Esophagus mucosa (tissue), 1 donor: ENCODE measurements at regions not wholly inside any gene's neighbourhood (a gene's known extent, or its start where the extent isn't known, plus 50 kb on each side); places are given as distances from the start of the nearest gene placed in this dataset.

Experiments used
- ATAC-seq: fragments of 200-7000 bp; cut with Tn5 transposase; one replicate; pipeline ENCODE4 v1.9.1; 2020
- donor health status: DM: yes; HTN: yes; CAD: no.

DNA sequence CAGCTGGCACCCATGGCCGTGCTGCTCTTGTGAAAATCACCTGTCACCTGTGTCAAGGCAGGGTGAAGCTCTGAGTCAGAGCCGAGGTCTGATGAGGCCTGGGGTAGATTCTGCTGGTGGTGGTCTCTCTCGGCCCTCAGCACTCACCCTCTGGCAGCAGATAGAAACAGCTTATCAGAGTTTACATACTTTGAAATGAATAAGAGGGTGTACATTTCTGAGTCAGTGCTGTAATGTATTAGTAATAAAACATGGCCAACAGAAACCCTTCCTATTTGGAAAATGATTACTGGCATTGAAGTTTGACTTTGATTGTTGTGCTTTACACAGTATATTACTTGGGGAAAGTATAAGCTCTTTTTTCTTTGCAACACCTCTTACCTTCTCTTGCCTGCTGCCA lies 228.8 kb downstream of the SNX10 start:
- ATAC-seq = no peak

DNA sequence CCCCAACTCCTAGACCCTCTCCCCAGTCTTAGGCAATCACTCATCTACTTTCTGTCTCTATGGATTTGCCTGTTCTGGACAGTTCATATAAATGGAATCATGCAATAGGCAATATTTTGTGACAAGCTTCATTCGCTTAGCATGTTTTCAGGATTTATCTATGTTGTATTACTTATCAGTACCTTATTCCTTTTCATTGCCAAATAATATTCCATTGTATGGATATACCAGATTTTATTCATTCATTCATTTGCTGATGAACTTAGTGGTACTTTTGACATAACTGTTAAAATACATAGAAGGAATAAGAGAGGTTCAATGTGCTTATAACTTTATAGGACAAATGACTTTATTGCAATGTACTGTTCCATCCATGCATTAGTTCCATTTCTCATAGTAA lies 231.0 kb downstream of the SNX10 start:
- no peak for ATAC-seq

DNA sequence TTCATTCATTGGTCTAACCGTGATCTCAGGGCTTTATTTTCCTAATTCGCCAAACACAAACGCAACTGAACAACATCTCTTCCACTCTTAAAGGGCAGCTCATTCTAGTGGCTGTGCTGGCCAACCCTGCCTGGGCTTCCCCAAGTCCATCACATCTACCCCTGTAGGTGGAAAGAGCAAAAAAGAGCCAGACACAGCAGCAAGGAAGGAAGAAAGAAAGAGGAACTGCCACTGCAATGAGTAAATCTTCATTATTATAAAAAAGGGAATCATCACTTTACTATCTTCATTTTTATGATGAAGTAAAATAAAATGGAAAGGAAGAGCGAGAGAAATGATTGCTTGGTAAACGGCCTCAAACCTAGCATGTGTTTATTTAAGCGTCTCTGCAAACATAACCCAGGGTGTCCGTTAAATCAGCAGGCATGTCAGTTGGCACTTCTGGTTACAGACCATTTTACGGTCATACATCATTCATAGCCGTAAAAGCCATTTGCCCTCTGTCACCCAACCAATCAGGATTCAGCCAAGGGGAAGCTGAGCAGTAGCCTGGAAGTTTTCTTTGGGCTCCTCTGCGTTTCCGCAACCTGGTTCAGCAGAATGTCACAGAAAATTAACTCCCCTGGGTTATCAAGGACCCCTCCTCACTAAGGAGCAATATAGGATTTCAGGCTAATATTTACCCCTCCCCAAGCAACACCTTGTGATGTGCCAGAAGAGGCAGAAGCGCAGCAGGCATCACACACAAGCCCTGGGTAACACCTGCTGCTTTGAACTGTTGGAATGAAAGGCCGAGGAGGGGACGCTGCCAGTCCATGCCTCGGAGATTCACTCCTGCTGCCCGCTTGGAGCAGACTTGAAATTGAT lies 234.0 kb downstream of the SNX10 start:
- ATAC-seq = no peak

DNA sequence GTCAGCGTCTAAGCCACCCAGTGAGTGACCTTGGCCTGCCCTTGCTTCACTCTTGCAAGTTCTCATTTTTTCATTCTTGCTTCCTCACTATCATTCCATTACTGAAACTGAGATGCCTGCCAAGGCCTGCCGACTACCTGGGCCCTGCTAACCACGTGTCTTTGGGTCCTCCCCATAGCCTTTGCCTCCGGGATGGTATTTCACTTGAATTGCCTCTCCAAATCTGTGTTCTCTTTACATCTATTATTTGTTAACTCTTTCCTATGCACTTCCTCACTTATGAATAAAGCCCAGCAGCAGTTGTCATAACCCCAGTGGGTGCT lies 234.6 kb downstream of the SNX10 start:
- ATAC-seq = no peak

DNA sequence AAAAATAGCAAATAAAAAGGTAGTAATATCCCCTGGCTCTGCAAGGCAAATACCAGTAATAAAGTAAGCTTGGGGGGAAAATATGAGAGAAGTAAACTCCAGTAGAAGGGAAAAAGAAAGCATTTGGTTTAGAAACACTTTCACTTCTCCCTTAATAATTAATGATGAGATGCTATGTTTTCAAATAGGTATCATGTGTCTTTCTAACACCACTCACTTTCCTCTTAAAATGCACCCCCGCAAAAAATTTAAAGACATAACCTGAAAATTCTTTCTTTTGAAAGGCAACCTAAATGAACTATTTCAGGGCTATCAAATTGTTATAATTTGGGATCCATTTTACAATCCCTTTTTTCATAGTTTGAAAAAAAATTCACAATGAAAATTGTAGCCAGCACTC lies 240.3 kb downstream of the SNX10 start:
- ATAC-seq = no peak

DNA sequence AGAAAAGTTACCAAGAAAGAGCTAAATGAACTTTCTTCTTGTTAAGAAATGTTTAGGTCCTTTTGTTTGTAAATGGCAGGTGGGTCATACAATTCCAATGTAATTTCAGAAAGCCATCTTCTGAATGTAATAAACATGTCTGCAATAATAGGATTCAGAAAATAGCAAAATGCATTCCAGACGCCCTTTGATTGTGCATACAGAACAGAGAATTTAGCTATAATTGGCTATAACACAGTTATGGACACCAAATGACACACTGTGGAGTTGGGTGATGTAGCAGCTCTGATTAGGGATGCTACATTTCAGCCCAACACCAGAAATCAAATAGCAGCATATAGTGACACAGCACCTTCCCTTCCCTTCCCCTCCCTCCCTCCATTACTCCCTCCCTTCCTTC lies 240.8 kb downstream of the SNX10 start:
- ATAC-seq = no peak

DNA sequence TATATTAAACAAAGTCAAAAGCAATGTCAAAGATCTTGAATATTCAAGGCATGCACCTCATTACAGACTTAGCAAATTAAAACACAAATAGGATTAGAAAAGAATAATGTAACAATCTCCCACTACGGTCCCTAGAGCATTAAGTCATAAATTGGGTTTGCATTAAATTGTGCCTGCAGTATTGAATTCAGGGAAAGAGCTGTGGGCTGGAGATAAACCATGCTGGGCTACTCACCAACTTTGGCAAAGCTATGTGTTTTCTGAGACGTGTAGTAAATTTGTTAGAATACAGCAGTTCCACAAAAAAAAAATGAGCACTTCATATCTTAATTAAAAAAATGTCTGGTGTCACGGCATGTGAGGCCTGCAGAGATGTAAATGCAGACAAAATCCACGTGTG lies 241.6 kb downstream of the SNX10 start:
- ATAC-seq = no peak

DNA sequence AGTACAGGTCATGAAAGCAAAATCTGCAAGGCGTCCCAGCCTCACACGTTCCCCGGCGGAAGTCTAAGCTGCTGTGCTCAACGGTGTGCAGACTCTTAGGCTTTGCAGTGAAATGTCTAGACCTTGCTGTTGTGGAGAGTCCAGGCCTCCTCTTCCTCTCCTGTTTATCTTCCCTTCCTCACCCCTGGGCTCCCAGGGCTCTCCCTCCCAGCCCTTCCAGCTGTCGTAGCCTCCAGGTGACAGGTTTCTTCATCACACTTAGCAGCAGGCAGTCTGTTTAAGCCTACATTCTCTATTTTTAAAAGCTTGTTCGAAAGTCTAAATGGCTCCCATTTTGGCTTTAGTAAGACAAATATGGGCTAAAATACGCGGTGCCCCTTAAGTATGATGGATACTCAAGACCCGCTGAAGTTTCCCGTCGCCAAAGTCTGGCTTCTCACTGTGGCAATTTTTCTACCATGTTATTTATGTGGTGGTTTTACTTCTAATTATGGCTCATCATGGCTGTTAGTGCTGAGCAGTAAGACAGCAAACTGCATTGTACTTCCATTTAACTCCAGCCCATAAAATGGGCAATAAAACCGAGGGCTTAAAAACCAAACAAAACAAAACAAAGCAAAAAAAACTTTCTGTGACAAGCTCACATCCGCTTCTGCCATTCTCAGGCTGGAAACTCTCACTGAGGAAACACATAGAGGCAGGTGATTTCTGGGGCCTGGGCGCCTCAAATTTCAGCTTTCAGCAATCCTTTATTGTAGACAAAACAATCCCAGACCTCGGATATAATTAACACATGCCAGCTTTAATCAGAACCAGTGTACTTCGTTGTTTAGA lies 243.2 kb downstream of the SNX10 start:
- no peak for ATAC-seq

DNA sequence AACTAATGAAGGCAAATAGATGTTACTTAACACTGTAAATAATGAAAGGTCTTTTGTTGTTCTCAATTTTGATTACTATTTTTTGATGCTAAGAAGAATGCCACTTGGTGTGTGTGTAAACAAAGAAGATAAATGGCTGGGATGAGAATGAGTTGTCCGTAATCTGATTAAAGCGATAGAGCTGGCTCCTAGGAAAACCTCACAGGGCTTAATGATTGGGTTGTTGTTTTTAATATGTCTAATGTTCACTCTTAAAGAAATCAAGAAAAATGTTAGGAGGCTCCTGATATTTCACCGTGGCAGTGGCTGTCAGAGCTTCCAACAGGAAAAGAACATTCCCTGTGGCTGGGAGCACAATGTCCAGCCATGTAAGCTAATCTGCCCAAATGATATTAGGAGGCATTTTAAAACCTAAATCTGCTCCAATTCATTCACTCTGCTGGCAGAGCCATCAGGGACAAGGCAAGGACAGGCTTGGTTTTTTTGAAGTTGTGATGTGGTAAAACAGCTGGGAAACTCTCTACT lies 243.9 kb downstream of the SNX10 start:
- no peak for ATAC-seq

DNA sequence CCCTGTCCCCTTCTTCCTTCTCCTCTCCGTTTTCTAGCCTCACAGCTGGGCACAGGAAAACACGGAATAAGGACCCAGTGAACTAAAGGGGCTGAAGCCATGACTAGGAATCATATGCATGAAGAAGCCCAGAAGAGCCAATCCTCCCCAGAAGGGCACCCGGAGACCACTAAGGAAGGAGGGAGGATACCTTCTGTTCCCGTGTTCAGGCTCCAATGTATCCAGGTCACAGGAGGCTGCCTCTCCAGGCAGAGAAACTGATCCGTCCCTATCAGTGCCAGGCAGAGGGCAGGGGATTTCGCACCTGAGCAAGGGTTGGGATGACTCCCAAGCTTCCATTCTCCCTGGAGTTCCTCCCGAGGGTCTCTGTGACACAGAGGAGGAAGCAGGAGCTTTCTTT lies 246.6 kb downstream of the SNX10 start:
- no peak for ATAC-seq

DNA sequence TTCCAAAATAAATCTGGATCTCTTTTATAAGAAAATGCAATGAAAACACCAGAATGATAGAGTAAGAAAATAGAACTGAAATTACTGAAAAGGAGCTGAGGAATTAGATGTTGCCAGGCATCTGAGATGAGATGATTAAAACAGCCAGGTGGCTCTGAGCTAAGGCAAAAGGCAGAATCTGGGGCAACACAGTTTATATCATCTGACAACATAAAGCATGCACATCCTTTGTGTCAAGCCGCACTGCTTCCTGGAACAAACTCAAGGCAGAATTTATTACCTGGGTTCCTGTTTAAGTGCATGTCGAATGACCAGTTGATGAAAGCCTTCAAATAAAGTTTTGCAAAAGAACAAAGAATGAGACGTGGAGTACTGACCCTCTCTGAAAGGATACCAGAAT lies 247.0 kb downstream of the SNX10 start:
- no peak for ATAC-seq

DNA sequence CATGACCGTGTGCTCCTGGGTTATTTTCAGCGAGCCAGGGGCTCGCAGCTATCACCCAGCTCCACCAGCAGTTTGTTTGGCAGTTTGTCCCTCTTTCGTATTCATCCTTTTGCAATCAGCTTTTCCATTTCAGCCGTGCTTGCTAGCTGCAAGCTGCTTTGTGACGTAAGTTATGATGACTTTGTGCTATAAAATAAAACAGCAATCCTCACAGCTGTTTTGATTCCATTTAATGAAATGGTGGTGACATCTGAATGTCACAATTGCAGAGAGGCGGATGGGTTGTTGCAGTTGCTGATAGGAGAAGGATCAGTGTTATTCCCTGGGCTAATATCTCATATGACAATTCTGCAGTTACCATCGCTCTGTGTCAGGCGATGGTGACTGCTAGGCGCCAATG lies 251.7 kb downstream of the SNX10 start:
- ATAC-seq = no peak

DNA sequence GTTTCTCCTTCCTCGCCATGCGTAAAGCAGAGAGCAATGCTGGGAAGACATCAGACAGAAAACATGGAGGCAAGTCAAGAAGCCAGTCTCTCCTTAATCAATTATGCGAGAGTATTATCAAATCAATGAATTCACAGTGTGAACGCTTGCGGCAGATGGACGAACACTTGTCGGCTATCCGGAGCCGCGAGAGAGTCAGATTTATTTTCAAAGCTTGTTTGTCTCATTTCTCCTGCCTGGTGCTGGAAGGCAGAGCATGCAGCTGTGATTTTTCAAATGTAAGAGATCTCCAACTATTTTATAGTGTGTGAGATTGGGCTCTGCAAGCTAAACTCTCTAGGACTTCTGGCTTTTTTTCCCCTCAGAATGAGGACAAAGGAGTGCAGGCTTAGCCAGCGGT lies 252.3 kb downstream of the SNX10 start:
- no peak for ATAC-seq

DNA sequence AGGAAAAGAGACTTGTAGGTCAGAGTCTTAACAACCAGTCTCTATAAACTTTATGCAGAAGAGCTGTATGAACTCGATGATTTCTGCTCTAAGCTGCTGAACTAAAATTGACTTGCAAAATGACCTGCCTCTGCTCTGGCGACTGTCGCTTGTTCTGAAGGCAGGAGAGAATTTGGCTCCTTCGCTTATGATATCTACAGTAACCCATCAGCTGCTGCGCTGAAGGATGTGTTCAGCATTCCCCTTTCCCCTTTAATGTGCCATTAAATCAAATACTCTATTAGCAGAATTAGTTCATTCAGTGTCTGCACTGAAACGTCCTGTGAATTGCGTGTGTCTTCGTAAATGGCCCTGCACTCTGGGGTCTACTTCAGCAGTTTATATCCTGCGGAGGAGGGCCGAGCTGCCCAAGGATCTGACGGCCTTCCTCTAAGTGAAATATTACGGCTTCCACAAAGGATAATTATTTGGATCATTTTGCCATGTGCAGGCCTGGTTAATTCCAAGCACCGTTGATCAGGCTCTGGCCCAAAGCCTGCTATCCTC lies 254.9 kb downstream of the SNX10 start:
- no peak for ATAC-seq

DNA sequence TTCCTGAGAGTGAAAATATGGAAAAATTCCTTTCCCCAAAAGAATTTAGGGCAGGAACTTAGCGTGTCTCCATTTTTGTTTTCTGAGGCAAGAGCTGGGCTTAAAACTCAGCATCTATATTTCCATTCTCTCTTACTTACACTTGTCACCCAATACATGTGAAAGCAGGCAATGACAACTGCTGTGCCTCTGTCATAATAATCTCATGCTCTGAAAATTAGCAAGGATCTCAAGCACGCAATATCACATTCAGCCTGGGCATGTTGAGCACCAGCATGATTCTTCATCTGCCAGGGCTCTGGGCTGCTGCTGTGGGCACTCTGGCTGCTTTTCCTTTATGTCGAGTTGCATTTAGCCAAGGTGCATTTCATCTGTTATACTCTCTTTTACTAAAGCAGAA lies 255.5 kb downstream of the SNX10 start:
- ATAC-seq = no peak

DNA sequence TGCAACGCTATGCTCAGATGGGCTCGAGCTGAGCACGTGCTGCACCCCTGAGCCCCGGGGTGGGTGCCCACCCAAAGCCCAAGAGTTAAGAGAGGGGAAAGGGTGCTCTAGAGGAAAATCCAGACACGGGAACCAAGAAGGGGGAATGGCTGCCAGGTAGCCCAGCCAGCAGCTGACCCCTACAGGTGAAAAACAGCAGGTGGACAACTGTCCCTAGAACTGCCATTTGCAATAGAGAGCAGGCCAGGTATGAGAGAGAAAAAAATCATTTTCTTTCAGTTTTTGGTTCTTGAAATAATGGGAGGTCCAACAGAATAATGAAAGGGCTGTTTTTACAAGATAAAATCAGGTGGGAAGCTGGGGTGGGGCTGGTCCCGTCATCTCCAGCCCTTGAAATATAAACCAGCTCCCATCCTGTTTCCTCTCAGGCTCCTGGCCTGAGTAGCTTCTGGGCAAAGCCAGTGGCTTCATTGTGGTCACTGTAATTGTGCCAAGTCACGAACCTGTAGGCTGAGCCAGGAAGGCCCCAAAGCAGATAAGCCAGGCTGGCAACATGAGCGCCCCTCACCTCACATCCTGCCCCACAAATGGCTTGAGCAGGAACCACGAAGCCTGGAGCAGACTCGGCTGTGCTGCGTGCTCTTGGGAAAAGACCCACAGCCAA lies 257.8 kb downstream of the SNX10 start:
- ATAC-seq = peak; percentile 50

DNA sequence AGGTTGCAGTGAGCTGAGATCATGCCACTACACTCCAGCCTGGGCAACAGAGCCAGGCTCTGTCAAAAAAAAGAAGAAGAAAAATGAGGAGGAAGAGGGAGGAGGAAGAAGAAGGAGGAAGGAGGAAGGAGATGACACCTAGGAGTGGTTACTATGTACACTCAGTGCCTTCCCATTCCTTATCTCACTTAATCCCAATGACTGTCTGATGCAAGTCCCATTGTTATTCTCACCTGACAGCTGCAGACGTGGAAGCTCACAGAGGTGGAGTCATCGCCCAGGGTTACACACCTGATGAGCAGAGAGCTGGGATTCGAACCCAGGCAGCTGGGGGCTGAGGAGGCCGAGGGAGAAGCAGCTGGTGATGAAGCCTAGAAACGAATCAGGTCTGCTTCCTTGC lies 258.8 kb downstream of the SNX10 start:
- peak; percentile 72 for ATAC-seq

DNA sequence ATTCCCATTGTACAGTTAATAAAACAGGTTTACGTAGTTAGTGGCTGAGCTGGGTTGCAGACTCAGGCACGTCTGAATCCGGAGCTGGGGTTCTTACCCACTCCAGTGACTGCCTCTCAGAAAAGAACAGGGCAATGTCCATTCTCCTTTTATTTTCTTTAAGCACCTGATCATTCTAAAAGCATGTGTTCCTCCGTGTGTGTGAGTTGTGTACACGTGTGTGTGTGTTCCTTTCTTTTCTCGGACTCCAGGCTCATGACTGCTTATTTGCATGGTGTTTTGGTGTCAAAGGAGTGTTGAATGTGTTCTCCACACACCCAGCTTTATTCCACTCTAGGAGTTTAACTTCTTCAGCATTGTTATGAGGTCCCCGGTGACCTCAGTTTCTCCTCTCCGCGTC lies 260.1 kb downstream of the SNX10 start:
- no peak for ATAC-seq

DNA sequence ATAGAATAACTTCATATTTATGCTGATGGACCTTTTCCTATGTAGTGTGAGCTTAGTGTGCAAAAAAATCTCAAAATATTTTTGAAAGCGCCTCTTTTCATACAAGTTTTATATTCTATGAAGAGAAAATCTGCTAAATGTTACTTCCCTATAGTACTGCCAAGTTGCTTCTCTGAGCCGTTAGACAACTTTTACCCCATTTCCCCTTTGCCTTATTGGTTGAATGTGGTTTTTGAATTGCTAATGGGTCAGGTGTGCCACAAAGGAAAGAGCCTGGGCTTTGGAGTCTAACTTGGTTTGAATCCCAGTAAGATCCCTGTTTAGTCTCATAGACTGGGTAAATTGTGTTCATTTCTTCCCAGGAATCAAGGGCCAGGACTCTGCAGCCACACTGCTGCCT lies 261.5 kb downstream of the SNX10 start:
- no peak for ATAC-seq

DNA sequence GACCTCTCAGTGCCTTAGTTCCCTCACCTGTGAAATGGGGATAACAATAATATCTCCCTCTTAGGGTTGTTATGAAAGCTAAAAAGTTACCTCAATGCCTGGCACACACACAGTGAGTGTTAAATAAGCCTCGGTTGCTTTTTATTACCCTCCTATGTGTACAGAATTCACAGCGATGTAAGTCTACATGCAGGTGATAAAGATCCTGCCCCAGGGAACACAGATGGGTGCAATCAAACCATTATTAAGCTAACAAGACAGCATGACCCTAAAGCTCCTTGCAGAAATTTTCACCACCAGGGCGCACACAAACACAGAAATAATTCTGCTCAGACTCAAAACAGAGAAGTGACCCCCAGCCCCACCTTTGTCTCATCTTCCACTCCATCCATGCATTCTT lies 261.9 kb downstream of the SNX10 start:
- ATAC-seq = no peak

DNA sequence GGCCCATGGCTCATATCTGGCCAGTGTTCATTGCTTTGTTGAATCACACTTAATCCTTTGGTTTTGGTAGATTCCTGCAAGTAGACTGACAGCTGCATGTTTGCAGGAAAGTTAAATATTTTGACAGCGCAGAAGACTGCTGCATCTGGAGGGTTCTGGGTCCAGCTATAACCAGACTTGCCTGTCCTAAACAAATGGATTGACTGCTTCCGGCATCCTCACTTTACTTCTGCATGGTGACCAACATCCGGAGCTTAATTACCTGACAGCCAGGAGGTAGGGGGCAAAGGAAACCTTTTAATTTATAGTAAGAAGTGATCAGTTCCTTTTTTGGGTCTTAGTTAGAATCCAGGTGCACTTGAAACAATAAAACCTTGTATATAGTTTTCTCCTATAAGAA lies 263.3 kb downstream of the SNX10 start:
- no peak for ATAC-seq

DNA sequence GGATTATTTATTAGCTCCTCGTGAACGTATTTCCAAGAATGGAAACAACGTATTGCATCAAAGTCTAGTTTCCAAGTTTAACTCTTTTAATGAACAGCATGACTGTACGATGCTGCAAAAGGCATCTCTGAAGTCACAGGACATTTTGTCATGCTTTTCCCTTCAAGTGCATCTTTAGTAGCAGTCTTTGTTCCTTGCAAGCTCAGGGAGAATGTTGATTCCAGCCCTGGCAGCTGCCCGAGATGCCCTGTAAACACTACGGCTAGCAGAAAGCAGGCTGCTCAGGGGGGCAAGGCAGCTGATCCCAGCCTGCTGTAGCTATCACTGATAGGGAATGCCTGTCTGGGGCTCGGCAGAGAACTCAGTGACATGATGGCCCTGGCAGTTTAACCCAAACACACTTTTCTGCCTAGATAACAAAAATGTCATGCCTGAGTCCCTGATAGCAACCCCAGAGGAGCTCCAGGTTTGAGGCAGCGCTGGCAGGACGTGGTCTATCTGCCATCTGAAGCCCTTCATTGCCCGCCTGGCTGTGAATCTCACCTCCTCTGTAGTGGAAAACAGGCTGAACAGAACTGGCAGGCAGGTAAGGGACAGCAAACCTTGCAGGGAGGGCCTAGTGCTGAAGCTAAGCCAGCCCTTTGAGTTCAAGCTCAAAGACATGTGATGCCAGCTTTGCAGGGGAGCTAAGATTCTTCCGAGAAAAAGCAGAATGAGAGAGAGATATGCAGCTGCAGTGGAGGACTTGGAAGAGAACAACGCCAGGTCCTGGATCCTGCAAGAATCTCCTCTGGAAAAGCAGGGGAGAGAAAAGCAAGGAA lies 264.6 kb downstream of the SNX10 start:
- ATAC-seq = no peak
